ENCODE measurements at regions not wholly inside any gene's neighbourhood (a gene's known extent, or its start where the extent isn't known, plus 50 kb on each side); places are given as distances from the start of the nearest gene placed in this dataset.

DNA sequence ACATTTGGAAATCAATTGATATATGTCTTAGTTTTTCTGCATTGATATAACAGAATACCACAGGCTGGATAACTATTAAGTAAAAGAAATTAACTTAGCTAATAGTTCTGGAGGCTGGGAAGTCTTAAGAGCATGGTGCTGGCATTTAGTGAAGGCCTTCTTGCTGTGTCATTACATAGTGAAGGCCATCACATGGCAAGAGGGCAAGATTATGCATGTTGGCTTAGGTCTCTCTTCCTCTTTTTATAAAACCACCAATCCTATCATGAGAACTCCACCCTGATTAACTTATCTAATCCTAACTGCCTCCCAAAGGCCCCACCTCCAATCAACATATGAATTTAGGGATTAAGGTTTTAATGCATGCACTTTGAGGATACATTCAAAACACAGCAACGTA, 225.5 kb upstream of the VRK2 start:
- H3K27ac Mint-ChIP-seq (ENCODE audit: unreplicated experiment) = no peak overlapping the region
- intact Hi-C loops (cut with micrococcal nuclease; ENCODE audit: unreplicated experiment) = no loop called here
- no peaks in the 10 kb centered on the region for H3K9me3 Mint-ChIP-seq (ENCODE audit: unreplicated experiment)
- peaks cover 2% of the 10 kb centered on the region for H3K27me3 Mint-ChIP-seq (ENCODE audit: insufficient read depth, unreplicated experiment)
- POLR2A ChIA-PET = no interaction called here
- H3K36me3 Mint-ChIP-seq (ENCODE audit: insufficient read depth, unreplicated experiment) = no peaks in the 10 kb centered on the region
- no peak overlapping the region for H3K4me3 Mint-ChIP-seq (ENCODE audit: unreplicated experiment)
- no peaks in the 10 kb centered on the region for H3K36me3 ChIP-seq (ENCODE audit: control insufficient read depth, insufficient read depth, low read length)
- TF ChIP-seq, protein P1, sequence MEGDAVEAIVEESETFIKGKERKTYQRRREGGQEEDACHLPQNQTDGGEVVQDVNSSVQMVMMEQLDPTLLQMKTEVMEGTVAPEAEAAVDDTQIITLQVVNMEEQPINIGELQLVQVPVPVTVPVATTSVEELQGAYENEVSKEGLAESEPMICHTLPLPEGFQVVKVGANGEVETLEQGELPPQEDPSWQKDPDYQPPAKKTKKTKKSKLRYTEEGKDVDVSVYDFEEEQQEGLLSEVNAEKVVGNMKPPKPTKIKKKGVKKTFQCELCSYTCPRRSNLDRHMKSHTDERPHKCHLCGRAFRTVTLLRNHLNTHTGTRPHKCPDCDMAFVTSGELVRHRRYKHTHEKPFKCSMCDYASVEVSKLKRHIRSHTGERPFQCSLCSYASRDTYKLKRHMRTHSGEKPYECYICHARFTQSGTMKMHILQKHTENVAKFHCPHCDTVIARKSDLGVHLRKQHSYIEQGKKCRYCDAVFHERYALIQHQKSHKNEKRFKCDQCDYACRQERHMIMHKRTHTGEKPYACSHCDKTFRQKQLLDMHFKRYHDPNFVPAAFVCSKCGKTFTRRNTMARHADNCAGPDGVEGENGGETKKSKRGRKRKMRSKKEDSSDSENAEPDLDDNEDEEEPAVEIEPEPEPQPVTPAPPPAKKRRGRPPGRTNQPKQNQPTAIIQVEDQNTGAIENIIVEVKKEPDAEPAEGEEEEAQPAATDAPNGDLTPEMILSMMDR (IDR thresholded peaks at IDR 0.05; ENCODE audit: insufficient read depth in 1 of 2, low read depth in 1 of 2, low read length in 1 of 2, severe bottlenecking in 1 of 2, unreplicated experiment in 1 of 2) = no peak
- H3K4me1 Mint-ChIP-seq (ENCODE audit: low read depth, unreplicated experiment) = no peaks in the 10 kb centered on the region
- no peaks in the 10 kb centered on the region for H3K4me1 ChIP-seq
- H3K9me3 ChIP-seq = no peaks in the 10 kb centered on the region; the same call in 1 of the 2 replicates
- CTCF ChIA-PET = no interaction called here
- no TSS peak for BruUV-seq (replicated peaks)
- no peaks in the 10 kb centered on the region for H3K27me3 ChIP-seq (replicated peaks; ENCODE audit: control insufficient read depth, insufficient read depth, low read length)
- no peak overlapping the region for H3K4me3 ChIP-seq (ENCODE audit: low read depth, low read length)
- no peak for DNase-seq

DNA sequence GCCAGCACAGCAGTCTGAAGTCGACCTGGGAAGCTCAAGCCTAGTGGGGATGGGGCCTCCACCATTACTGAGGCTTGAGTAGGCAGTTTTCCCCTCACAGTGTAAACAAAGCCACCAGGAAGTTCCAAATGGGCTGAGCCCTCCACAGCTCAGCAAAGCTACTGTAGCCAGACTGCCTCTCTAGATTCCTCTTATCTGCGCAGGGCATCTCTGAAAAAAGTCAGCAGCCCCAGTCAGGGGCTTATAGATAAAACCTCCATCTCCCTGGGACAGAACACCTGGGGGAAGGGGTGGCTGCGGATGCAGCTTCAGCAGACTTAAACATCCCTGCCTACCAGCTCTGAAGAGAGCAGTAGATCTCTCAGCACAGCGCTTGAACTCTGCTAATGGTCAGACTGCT, 218.4 kb upstream of the VRK2 start:
- Histone ChIP-seq H3K36me3 (ENCODE audit: control insufficient read depth, insufficient read depth, low read length) (no peaks in the 10 kb centered on the region), H3K27me3 (replicated peaks; ENCODE audit: control insufficient read depth, insufficient read depth, low read length) (no peaks in the 10 kb centered on the region), H3K4me1 (no peaks in the 10 kb centered on the region), H3K4me3 (ENCODE audit: low read depth, low read length) (no peak overlapping the region), H3K9me3 (no peaks in the 10 kb centered on the region)
- Mint-ChIP-seq H3K27ac (ENCODE audit: unreplicated experiment) (no peak overlapping the region), H3K27me3 (ENCODE audit: insufficient read depth, unreplicated experiment) (no peaks in the 10 kb centered on the region), H3K4me1 (ENCODE audit: low read depth, unreplicated experiment) (no peaks in the 10 kb centered on the region), H3K4me3 (ENCODE audit: unreplicated experiment) (no peak overlapping the region), H3K9me3 (ENCODE audit: unreplicated experiment) (peaks cover 11% of the 10 kb centered on the region), H3K36me3 (ENCODE audit: insufficient read depth, unreplicated experiment) (no peaks in the 10 kb centered on the region)
- POLR2A ChIA-PET = no interaction called here
- no peak for DNase-seq
- TF ChIP-seq, protein P1 (IDR thresholded peaks at IDR 0.05; ENCODE audit: insufficient read depth in 1 of 2, low read depth in 1 of 2, low read length in 1 of 2, severe bottlenecking in 1 of 2, unreplicated experiment in 1 of 2) = no peak
- BruUV-seq (replicated peaks) = no TSS peak
- CTCF ChIA-PET = no interaction called here
- intact Hi-C loops (cut with micrococcal nuclease; ENCODE audit: unreplicated experiment) = no loop called here

DNA sequence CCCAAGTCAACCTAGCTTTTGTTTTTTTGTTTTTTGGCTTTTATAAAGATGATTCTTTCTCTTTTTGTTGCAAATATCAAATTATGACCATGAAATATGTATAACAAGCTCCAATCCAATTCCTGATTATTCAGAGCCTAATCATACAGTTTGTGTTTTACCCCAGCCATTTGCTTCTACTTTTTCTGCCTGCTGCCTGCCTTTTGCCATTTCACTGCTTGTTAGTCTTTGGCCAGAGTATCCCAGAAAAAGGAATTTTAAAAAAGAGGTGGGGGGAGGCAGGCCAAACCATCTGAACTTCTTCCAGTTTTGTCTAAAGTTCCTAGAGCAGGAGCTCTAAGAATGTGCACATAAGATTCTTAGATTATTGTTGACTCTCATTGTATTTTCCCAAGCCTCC, 211.9 kb upstream of the VRK2 start:
- Histone ChIP-seq H3K4me3 (ENCODE audit: low read depth, low read length) (no peak overlapping the region), H3K9me3 (no peaks in the 10 kb centered on the region), H3K36me3 (ENCODE audit: control insufficient read depth, insufficient read depth, low read length) (no peaks in the 10 kb centered on the region), H3K4me1 (no peaks in the 10 kb centered on the region), H3K27me3 (replicated peaks; ENCODE audit: control insufficient read depth, insufficient read depth, low read length) (no peaks in the 10 kb centered on the region)
- no peaks in the 10 kb centered on the region for H3K4me1 Mint-ChIP-seq (ENCODE audit: low read depth, unreplicated experiment)
- no peak for DNase-seq
- no TSS peak for BruUV-seq (replicated peaks)
- H3K27me3 Mint-ChIP-seq (ENCODE audit: insufficient read depth, unreplicated experiment) = peaks cover 2% of the 10 kb centered on the region
- H3K4me3 Mint-ChIP-seq (ENCODE audit: unreplicated experiment) = no peak overlapping the region
- ChIA-PET CTCF (no interaction called here), POLR2A (no interaction called here)
- H3K9me3 Mint-ChIP-seq (ENCODE audit: unreplicated experiment) = peaks cover under 1% of the 10 kb centered on the region
- no peak overlapping the region for H3K27ac Mint-ChIP-seq (ENCODE audit: unreplicated experiment)
- TF ChIP-seq, protein P1 (IDR thresholded peaks at IDR 0.05; ENCODE audit: insufficient read depth in 1 of 2, low read depth in 1 of 2, low read length in 1 of 2, severe bottlenecking in 1 of 2, unreplicated experiment in 1 of 2) = no peak
- H3K36me3 Mint-ChIP-seq (ENCODE audit: insufficient read depth, unreplicated experiment) = no peaks in the 10 kb centered on the region
- intact Hi-C loops (cut with micrococcal nuclease; ENCODE audit: unreplicated experiment) = no loop called here

All from Caco-2 (cell line).